K562 (cell line): ENCODE measurements at regions not wholly inside any gene's neighbourhood (a gene's known extent, or its start where the extent isn't known, plus 50 kb on each side); places are given as distances from the start of the nearest gene placed in this dataset.
"Not testable (repeated sequence)": the region's sequence is repeated elsewhere in the genome, so short reads cannot be mapped to it uniquely, and the experiment has no call there.

Experiments
- ATAC-seq: fragments of 200-7000 bp; cut with Tn5 transposase; 3 replicates; pipeline ENCODE4 v1.9.1; 2020; ENCODE audit warnings: moderate library complexity
- BruUV-seq: library from RNA; stranded (reverse); fragments of 400-500 nt; replicated peaks from 2 replicates; lab custom pipeline; 2021; lab: Mats Ljungman, UMichigan
- CTCF ChIA-PET: fragments of 300-600 bp; formaldehyde crosslinking; extraction: SDS; loops from one replicate; lab custom pipeline; 2021; ENCODE audit warnings: low intra/inter-chr PET ratio; lab: Yijun Ruan, JAX
- POLR2A ChIA-PET: fragments of 300-600, 350-650 bp; sonication (Branson Sonifier 250); formaldehyde crosslinking; extraction: SDS; loops from one replicate; lab custom pipeline; 2021; ENCODE audit warnings: antibody characterized with exemption, inconsistent platforms; lab: Yijun Ruan, JAX
- DNase-seq, 4 experiments: peaks; one replicate each; pipeline versions ENCODE4 v3.0.0 to v3.0.0-alpha.2; 2011 to 2018; ENCODE audit warnings: low spot score in 3 of 4, mixed read lengths in 3 of 4; ENCODE audit errors: extremely low read depth in 1 of 4
- FAIRE-seq: peaks from 2 replicates; lab custom pipeline; 2011; peaks lifted over from hg19 to GRCh38; lab: Jason Lieb, UNC
- H2AFZ ChIP-seq: 2 replicates; pipeline ENCODE4 v1.6.0; 2011; ENCODE audit warnings: low read depth, low read length, control low read depth, inconsistent platforms
- H3K27ac ChIP-seq: fragments of 200-600 bp; 3 replicates; pipeline ENCODE4 v1.8.0; 2011; ENCODE audit warnings: low read depth, mild to moderate bottlenecking, control low read depth, inconsistent platforms, low read length, moderate library complexity, mixed read lengths; ENCODE audit errors: extremely low read depth
- H3K27me3 ChIP-seq, 2 experiments: fragments of 300-600 bp in 1 of 2; 2 replicates in 1 of 2; 3 replicates in 1 of 2; pipeline versions ENCODE4 v1.6.0 to v1.8.0; 2011; ENCODE audit warnings: inconsistent platforms in 2 of 2, low read length in 2 of 2, mild to moderate bottlenecking in 1 of 2, mixed read lengths in 1 of 2, moderate library complexity in 1 of 2; ENCODE audit not compliant: control insufficient read depth in 2 of 2, insufficient read depth in 2 of 2
- H3K36me3 ChIP-seq: fragments of 300-600 bp; 3 replicates; pipeline ENCODE4 v1.8.0; 2011; ENCODE audit warnings: mild to moderate bottlenecking, low read length, inconsistent platforms; ENCODE audit not compliant: control insufficient read depth, insufficient read depth
- H3K4me1 ChIP-seq, 2 experiments: fragments of 200-600 bp in 1 of 2; replicated peaks in 1 of 2; 2 replicates in 1 of 2; 3 replicates in 1 of 2; pipeline versions ENCODE4 v1.5.1 to v1.8.0; 2011; ENCODE audit warnings: inconsistent platforms in 2 of 2, low read length in 2 of 2, mild to moderate bottlenecking in 1 of 2, mixed read lengths in 1 of 2, moderate library complexity in 1 of 2; ENCODE audit not compliant: control insufficient read depth in 2 of 2, insufficient read depth in 2 of 2
- H3K4me2 ChIP-seq: 2 replicates; pipeline ENCODE4 v1.6.1; 2011; ENCODE audit warnings: low read length, control low read depth, inconsistent platforms, mixed read lengths; ENCODE audit not compliant: insufficient read depth
- H3K4me3 ChIP-seq: fragments of 200-600 bp; sonication (generic), shearing (Covaris generic); 2 replicates; pipeline ENCODE4 v1.5.1; 2016; ENCODE audit warnings: control low read depth, inconsistent platforms
- H3K79me2 ChIP-seq: fragments of 200-600 bp; 3 replicates; pipeline ENCODE4 v1.8.0; 2011; ENCODE audit warnings: low read length, inconsistent platforms; ENCODE audit not compliant: control insufficient read depth, insufficient read depth
- H3K9ac ChIP-seq, 2 experiments: 2 replicates each; pipeline versions ENCODE4 v1.6.0 to v1.6.1; 2011; ENCODE audit warnings: low read depth in 2 of 2, low read length in 2 of 2, control low read depth in 1 of 2, inconsistent platforms in 1 of 2, mild to moderate bottlenecking in 1 of 2, mixed read lengths in 1 of 2; ENCODE audit not compliant: insufficient read depth in 1 of 2
- H3K9me1 ChIP-seq: one replicate; pipeline ENCODE4 v1.6.0; 2011; ENCODE audit warnings: inconsistent platforms, mild to moderate bottlenecking, low read length, moderate library complexity; ENCODE audit not compliant: control insufficient read depth, insufficient read depth
- H3K9me3 ChIP-seq: replicated peaks from 2 replicates; pipeline ENCODE4 v1.5.1; 2011; ENCODE audit warnings: low read depth, low read length, inconsistent platforms; ENCODE audit not compliant: control insufficient read depth, insufficient read depth
- H4K20me1 ChIP-seq: replicated peaks from 2 replicates; pipeline ENCODE4 v1.6.1; 2011; ENCODE audit warnings: low read length, inconsistent platforms, mixed read lengths; ENCODE audit not compliant: control insufficient read depth, insufficient read depth
- CREB1 ChIP-seq, 2 experiments: sonication (generic) in 1 of 2; formaldehyde crosslinking in 1 of 2; IDR thresholded peaks; 2 replicates each; pipeline versions ENCODE4 v1.6.1 to v1.8.0; 2012 to 2022; ENCODE audit warnings: inconsistent platforms in 1 of 2, mild to moderate bottlenecking in 1 of 2, missing genetic modification reagents in 1 of 2, moderate library complexity in 1 of 2
- FOXA1 ChIP-seq: fragments of 450-650 bp; IDR thresholded peaks from 2 replicates; pipeline ENCODE4 v1.6.1; 2016; ENCODE audit warnings: mild to moderate bottlenecking, borderline replicate concordance
- HCFC1 ChIP-seq: IDR thresholded peaks from 2 replicates; pipeline ENCODE4 v1.6.1; 2012; ENCODE audit warnings: low read depth, low read length, improper control_type of control experiment
- HNRNPL ChIP-seq: fragments of 200-400 bp; formaldehyde crosslinking; IDR thresholded peaks from 2 replicates; pipeline ENCODE4 v1.6.1; 2017; ENCODE audit warnings: low read depth, mild to moderate bottlenecking, low read length
- KAT7 ChIP-seq: sonication (generic); formaldehyde crosslinking; IDR thresholded peaks from 2 replicates; pipeline ENCODE4 v1.8.0; 2022; ENCODE audit warnings: missing genetic modification reagents, mild to moderate bottlenecking, borderline replicate concordance
- PTBP1 ChIP-seq: fragments of 200-400 bp; formaldehyde crosslinking; IDR thresholded peaks from 2 replicates; pipeline ENCODE4 v1.6.1; 2017; ENCODE audit warnings: low read depth, low read length
- PYGO2 ChIP-seq: fragments of 450-650 bp; IDR thresholded peaks from 2 replicates; pipeline ENCODE4 v1.6.1; 2016; ENCODE audit warnings: mild to moderate bottlenecking, missing genetic modification characterization, moderate library complexity, missing compliant biosample characterization
- ZSCAN29 ChIP-seq: fragments of 450-650 bp; IDR thresholded peaks from 2 replicates; pipeline ENCODE4 v1.6.1; 2017
- WGBS: fragments of 100-300 bp; shearing (Covaris generic); methylation state at CpG from one replicate; pipeline ENCODE4 v1.1.6; 2016; ENCODE audit warnings: low coverage, mixed read lengths; ENCODE audit not compliant: insufficient coverage; ENCODE audit errors: missing lambda C conversion rate; 5-methylcytosine and 5-hydroxymethylcytosine counted together
- in situ Hi-C: fragments of 300-500 bp; cut with MboI; formaldehyde crosslinking; loops from 4 replicates; pipeline ENCODE4 v1.15.0; 2018; ENCODE audit warnings: inconsistent platforms, mixed read lengths
- intact Hi-C: fragments of 100-400 bp; cut with micrococcal nuclease; formaldehyde crosslinking; loops from 2 replicates; pipeline ENCODE4 v1.14.2; 2022

- DNase-seq, H3K4me3 ChIP-seq, H3K9me1 ChIP-seq, intact Hi-C loops, FAIRE-seq, in situ Hi-C loops, H3K4me1 ChIP-seq, H3K4me2 ChIP-seq, H3K79me2 ChIP-seq, H3K9me3 ChIP-seq, H3K27me3 ChIP-seq, H3K9ac ChIP-seq, POLR2A ChIA-PET, H4K20me1 ChIP-seq, H2AFZ ChIP-seq, BruUV-seq, H3K27ac ChIP-seq, CTCF ChIA-PET, ATAC-seq, H3K36me3 ChIP-seq: not testable (repeated sequence)
Measured at GRCh38 chr5:53172073-53172472, 62.5 kb upstream of the MOCS2 start.

- no TSS peak for BruUV-seq
Measured at GRCh38 chr5:53172630-53173029, 63.1 kb upstream of the MOCS2 start.

More at GRCh38 chr5:53172630-53173029, 63.1 kb upstream of the MOCS2 start:
- no peak for TF ChIP-seq PYGO2
- TF ChIP-seq KAT7 (CRISPR knock-in tag), result no peak
- no peak for TF ChIP-seq ZSCAN29
- TF ChIP-seq CREB1 (IDR thresholded peaks at IDR 0.05), result no peak
- TF ChIP-seq CREB1 (CRISPR knock-in tag; IDR thresholded peaks at IDR 0.05), result no peak
- TF ChIP-seq HNRNPL, result no peak
- no peak for TF ChIP-seq FOXA1
- TF ChIP-seq PTBP1, result no peak
- TF ChIP-seq HCFC1, result no peak
- no peak for ATAC-seq
- Histone ChIP-seq H3K36me3 (no peaks in the 10 kb centered on the region), H3K4me2 (no peak overlapping the region), H3K79me2 (no peaks in the 10 kb centered on the region), H3K9me1 (no peaks in the 10 kb centered on the region), H2AFZ (no peak overlapping the region), H3K4me1 (no peaks in the 10 kb centered on the region), H3K9me3 (no peaks in the 10 kb centered on the region), H3K27ac (no peak overlapping the region), H4K20me1 (no peaks in the 10 kb centered on the region), H3K27me3 (no peaks in the 10 kb centered on the region), H3K4me3 (no peak overlapping the region), H3K9ac (no peak overlapping the region)
- FAIRE-seq, result no peak
- intact Hi-C loops, result no loop called here
- DNase-seq, result no peak
- ChIA-PET POLR2A (no interaction called here), CTCF (no interaction called here)
- WGBS, result 4% methylated on average over 5 of the region's 5 CpGs
- in situ Hi-C loops, result no loop called here
